ENCODE measurements at regions not wholly inside any gene's neighbourhood (a gene's known extent, or its start where the extent isn't known, plus 50 kb on each side); places are given as distances from the start of the nearest gene placed in this dataset.

DNA sequence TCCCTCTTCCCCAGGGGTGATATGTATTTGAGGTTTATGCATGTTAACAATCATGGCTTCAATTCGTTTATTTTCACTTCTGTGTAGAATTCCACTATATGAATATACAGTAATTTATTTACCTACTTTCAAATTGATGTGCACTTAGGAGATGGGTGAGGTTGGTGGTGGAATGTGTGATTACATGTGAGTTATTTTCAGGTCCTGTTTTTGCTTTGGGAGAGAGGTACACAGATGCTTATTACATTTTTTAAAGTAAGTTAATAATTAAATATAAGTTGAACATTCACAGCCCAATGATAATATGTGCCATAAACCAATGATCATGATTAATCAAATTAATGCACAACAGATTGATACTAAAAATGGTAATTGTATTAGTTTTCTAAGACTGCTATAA, 79.5 kb downstream of the SPRY1 start:
- TF ChIP-seq, protein P1, sequence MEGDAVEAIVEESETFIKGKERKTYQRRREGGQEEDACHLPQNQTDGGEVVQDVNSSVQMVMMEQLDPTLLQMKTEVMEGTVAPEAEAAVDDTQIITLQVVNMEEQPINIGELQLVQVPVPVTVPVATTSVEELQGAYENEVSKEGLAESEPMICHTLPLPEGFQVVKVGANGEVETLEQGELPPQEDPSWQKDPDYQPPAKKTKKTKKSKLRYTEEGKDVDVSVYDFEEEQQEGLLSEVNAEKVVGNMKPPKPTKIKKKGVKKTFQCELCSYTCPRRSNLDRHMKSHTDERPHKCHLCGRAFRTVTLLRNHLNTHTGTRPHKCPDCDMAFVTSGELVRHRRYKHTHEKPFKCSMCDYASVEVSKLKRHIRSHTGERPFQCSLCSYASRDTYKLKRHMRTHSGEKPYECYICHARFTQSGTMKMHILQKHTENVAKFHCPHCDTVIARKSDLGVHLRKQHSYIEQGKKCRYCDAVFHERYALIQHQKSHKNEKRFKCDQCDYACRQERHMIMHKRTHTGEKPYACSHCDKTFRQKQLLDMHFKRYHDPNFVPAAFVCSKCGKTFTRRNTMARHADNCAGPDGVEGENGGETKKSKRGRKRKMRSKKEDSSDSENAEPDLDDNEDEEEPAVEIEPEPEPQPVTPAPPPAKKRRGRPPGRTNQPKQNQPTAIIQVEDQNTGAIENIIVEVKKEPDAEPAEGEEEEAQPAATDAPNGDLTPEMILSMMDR (IDR thresholded peaks at IDR 0.05), result no peak
- no peak for TF ChIP-seq ZFX (IDR thresholded peaks at IDR 0.05; ENCODE audit: borderline replicate concordance)

All from 22Rv1 (cell line).